Lower lobe of right lung (tissue), 2 donors: ENCODE measurements at regions not wholly inside any gene's neighbourhood (a gene's known extent, or its start where the extent isn't known, plus 50 kb on each side); places are given as distances from the start of the nearest gene placed in this dataset.

Source experiments
- ATAC-seq, 2 donors: fragments of 200-7000 bp; cut with Tn5 transposase; one replicate each; pipeline ENCODE4 v1.9.1; 2020 to 2022; ENCODE audit warnings: mild to moderate bottlenecking in 2 of 2, moderate library complexity in 2 of 2
- DNase-seq: peaks from one replicate; pipeline ENCODE4 v3.0.0-alpha.2; 2020
- H3K27ac ChIP-seq: fragments of 200-600 bp; one replicate; pipeline ENCODE4 v1.8.0; 2022
- H3K27me3 ChIP-seq: fragments of 200-600 bp; one replicate; pipeline ENCODE4 v1.8.0; 2022; ENCODE audit warnings: low read depth
- H3K36me3 ChIP-seq: fragments of 200-600 bp; one replicate; pipeline ENCODE4 v1.8.0; 2022; ENCODE audit warnings: mild to moderate bottlenecking
- H3K4me1 ChIP-seq: fragments of 200-600 bp; one replicate; pipeline ENCODE4 v1.8.0; 2022
- H3K4me3 ChIP-seq: fragments of 200-600 bp; one replicate; pipeline ENCODE4 v1.8.0; 2022; ENCODE audit warnings: mild to moderate bottlenecking
- H3K9me3 ChIP-seq: fragments of 200-600 bp; one replicate; pipeline ENCODE4 v1.8.0; 2022
- CTCF ChIP-seq: fragments of 200-600 bp; IDR thresholded peaks from one replicate; pipeline ENCODE4 v1.8.0; 2022; ENCODE audit warnings: antibody characterized with exemption, mild to moderate bottlenecking
- intact Hi-C: fragments of 100-400 bp; cut with DNase I; formaldehyde crosslinking; loops from one replicate; pipeline ENCODE4 v1.11.0; 2022
- donor health status: DM: no; HTN: yes; CAD: no; lungs with severe emphysema.

GRCh38 chr7:106371629-106372028, 86.8 kb upstream of the NAMPT start:
- Histone ChIP-seq H3K27me3 (no peaks in the 10 kb centered on the region), H3K9me3 (no peaks in the 10 kb centered on the region), H3K36me3 (no peaks in the 10 kb centered on the region), H3K27ac (no peak overlapping the region), H3K4me1 (no peaks in the 10 kb centered on the region), H3K4me3 (no peak overlapping the region)
- no peak for TF ChIP-seq CTCF
- intact Hi-C loops: no loop called here
- ATAC-seq (peak; percentile 76 to 83), DNase-seq (peak; percentile 78)

- Histone ChIP-seq H3K4me1 (peaks cover 2% of the 10 kb centered on the region), H3K4me3 (no peak overlapping the region), H3K36me3 (no peaks in the 10 kb centered on the region), H3K27me3 (no peaks in the 10 kb centered on the region), H3K9me3 (no peaks in the 10 kb centered on the region), H3K27ac (no peak overlapping the region)
- DNase-seq (no peak), ATAC-seq (no peak)
- intact Hi-C loops: no loop called here
- no peak for TF ChIP-seq CTCF
Observed at GRCh38 chr7:106370542-106370941, 85.8 kb upstream of the NAMPT start.

GRCh38 chr7:106369816-106370215, 85.0 kb upstream of the NAMPT start:
- no peaks in the 10 kb centered on the region for H3K9me3 ChIP-seq
- TF ChIP-seq CTCF: no peak
- peaks cover 9% of the 10 kb centered on the region for H3K4me1 ChIP-seq
- no peak overlapping the region for H3K27ac ChIP-seq
- no peak overlapping the region for H3K4me3 ChIP-seq
- no peaks in the 10 kb centered on the region for H3K36me3 ChIP-seq
- intact Hi-C loops: no loop called here
- DNase-seq (no peak), ATAC-seq (no peak)
- no peaks in the 10 kb centered on the region for H3K27me3 ChIP-seq

- Histone ChIP-seq H3K4me1 (peaks cover 9% of the 10 kb centered on the region), H3K9me3 (no peaks in the 10 kb centered on the region), H3K4me3 (no peak overlapping the region), H3K36me3 (no peaks in the 10 kb centered on the region), H3K27me3 (no peaks in the 10 kb centered on the region), H3K27ac (no peak overlapping the region)
- ATAC-seq (no peak), DNase-seq (no peak)
- intact Hi-C loops: no loop called here
- TF ChIP-seq CTCF: no peak
Observed at GRCh38 chr7:106369352-106369751, 84.6 kb upstream of the NAMPT start.

GRCh38 chr7:106367664-106368063, 82.9 kb upstream of the NAMPT start:
- no peaks in the 10 kb centered on the region for H3K36me3 ChIP-seq
- intact Hi-C loops: no loop called here
- peaks cover 9% of the 10 kb centered on the region for H3K4me1 ChIP-seq
- DNase-seq (no peak), ATAC-seq (no peak)
- H3K9me3 ChIP-seq: no peaks in the 10 kb centered on the region
- H3K4me3 ChIP-seq: no peak overlapping the region
- no peaks in the 10 kb centered on the region for H3K27me3 ChIP-seq
- TF ChIP-seq CTCF: no peak
- no peak overlapping the region for H3K27ac ChIP-seq

DNA sequence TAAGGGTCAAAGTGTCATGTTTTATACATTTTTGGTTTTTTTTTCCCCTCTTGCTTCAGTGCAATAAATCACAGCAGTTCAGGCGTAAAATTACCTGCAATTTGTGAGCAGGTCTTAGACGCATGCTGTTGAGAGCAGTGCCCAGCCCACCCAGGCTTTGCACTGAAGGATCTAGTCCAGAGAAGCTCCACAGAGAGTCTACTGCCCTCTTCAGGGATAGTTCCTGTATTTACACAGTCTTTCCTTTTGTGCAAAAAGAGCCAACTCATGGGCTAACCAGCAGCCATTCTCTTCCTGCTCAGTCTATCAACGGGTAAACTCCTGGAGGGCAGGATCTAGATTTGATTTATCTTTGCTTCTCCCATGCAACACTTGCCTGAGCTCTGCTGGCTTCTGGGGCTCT, 82.2 kb upstream of the NAMPT start:
- no peaks in the 10 kb centered on the region for H3K27me3 ChIP-seq
- no peaks in the 10 kb centered on the region for H3K36me3 ChIP-seq
- intact Hi-C loops: no loop called here
- peak; percentile 22 for TF ChIP-seq CTCF
- H3K27ac ChIP-seq: no peak overlapping the region
- DNase-seq (peak; percentile 48), ATAC-seq (peak; percentile 59 to 72)
- H3K4me1 ChIP-seq: peaks cover 9% of the 10 kb centered on the region
- H3K9me3 ChIP-seq: no peaks in the 10 kb centered on the region
- H3K4me3 ChIP-seq: no peak overlapping the region
